GM21619 (cell line): ENCODE measurements at regions not wholly inside any gene's neighbourhood (a gene's known extent, or its start where the extent isn't known, plus 50 kb on each side); places are given as distances from the start of the nearest gene placed in this dataset.

ENCODE experiments used
- ATAC-seq: cut with Tn5 transposase; IDR thresholded peaks from one replicate; pipeline ENCODE4 v1.9.1; 2021; ENCODE audit not compliant: unreplicated experiment

- no peak for ATAC-seq
Observed at GRCh38 chr18:30929718-30930117, 112.8 kb downstream of the DSC3 start.

GRCh38 chr18:30929065-30929464 is 113.5 kb downstream of the DSC3 start:
- no peak for ATAC-seq

GRCh38 chr18:30927517-30928075 is 114.9 kb downstream of the DSC3 start:
- ATAC-seq: no peak

- no peak for ATAC-seq
Observed at GRCh38 chr18:30927042-30927441, 115.5 kb downstream of the DSC3 start.

- ATAC-seq: no peak
Observed at GRCh38 chr18:30925795-30926194, 116.7 kb downstream of the DSC3 start.

GRCh38 chr18:30920757-30921156 is 121.8 kb downstream of the DSC3 start:
- ATAC-seq: no peak

GRCh38 chr18:30920351-30920750 is 122.2 kb downstream of the DSC3 start:
- no peak for ATAC-seq

- ATAC-seq: no peak
Observed at GRCh38 chr18:30917651-30918050, 124.9 kb downstream of the DSC3 start.

GRCh38 chr18:30915336-30915988 is 127.1 kb downstream of the DSC3 start:
- no peak for ATAC-seq

GRCh38 chr18:30908381-30908780 is 134.2 kb downstream of the DSC3 start:
- no peak for ATAC-seq

GRCh38 chr18:30903566-30903965 is 139.0 kb downstream of the DSC3 start:
- ATAC-seq: no peak

GRCh38 chr18:30889519-30890301 is 152.8 kb downstream of the DSC3 start:
- ATAC-seq: no peak

GRCh38 chr18:30888344-30888743 is 154.2 kb downstream of the DSC3 start:
- no peak for ATAC-seq

- ATAC-seq: no peak
Observed at GRCh38 chr18:30886998-30887397, 155.5 kb downstream of the DSC3 start.

- ATAC-seq: no peak
Observed at GRCh38 chr18:30870466-30870865, 172.1 kb downstream of the DSC3 start.

GRCh38 chr18:30862900-30863299 is 179.6 kb downstream of the DSC3 start:
- ATAC-seq: no peak

GRCh38 chr18:30860741-30861140 is 181.8 kb downstream of the DSC3 start:
- no peak for ATAC-seq

- no peak for ATAC-seq
Observed at GRCh38 chr18:30859036-30859435, 183.5 kb downstream of the DSC3 start.

- no peak for ATAC-seq
Observed at GRCh38 chr18:30858560-30858959, 184.0 kb downstream of the DSC3 start.

- no peak for ATAC-seq
Observed at GRCh38 chr18:30855762-30856161, 186.8 kb downstream of the DSC3 start.

- ATAC-seq: no peak
Observed at GRCh38 chr18:30852980-30853379, 189.6 kb downstream of the DSC3 start.

GRCh38 chr18:30852541-30852940 is 190.0 kb downstream of the DSC3 start:
- no peak for ATAC-seq
